HG03457 (cell line): ENCODE measurements at regions not wholly inside any gene's neighbourhood (a gene's known extent, or its start where the extent isn't known, plus 50 kb on each side); places are given as distances from the start of the nearest gene placed in this dataset.
"Not testable (repeated sequence)": the region's sequence is repeated elsewhere in the genome, so short reads cannot be mapped to it uniquely, and the experiment has no call there.

Source experiments
- ATAC-seq: cut with Tn5 transposase; IDR thresholded peaks from one replicate; pipeline ENCODE4 v1.9.1; 2021; ENCODE audit warnings: moderate number of reproducible peaks; ENCODE audit not compliant: unreplicated experiment

- ATAC-seq, result no peak
Observed at GRCh38 chr3:194908496-194908895, 222.8 kb downstream of the FAM43A start.

DNA sequence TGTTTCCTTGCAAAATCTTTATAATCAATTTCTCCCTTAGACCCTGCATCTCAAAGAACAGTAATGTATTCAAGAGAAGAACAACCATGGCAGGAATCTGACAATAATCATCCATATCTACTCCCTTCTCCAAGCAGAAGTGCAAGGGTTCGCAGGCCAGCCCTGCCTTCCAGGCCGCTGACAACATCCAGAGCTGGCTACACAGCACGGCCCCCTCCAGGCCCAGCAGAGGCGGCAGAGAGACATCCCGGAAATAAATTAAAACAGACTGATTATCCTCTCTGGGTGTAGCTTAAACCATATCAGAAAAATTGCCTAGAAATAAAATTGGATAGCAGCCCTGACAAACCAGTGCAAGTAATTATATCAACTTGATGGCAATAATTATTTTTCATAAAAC is 223.3 kb downstream of the FAM43A start:
- ATAC-seq, result no peak

- no peak for ATAC-seq
Observed at GRCh38 chr3:194910414-194910984, 224.8 kb downstream of the FAM43A start.

DNA sequence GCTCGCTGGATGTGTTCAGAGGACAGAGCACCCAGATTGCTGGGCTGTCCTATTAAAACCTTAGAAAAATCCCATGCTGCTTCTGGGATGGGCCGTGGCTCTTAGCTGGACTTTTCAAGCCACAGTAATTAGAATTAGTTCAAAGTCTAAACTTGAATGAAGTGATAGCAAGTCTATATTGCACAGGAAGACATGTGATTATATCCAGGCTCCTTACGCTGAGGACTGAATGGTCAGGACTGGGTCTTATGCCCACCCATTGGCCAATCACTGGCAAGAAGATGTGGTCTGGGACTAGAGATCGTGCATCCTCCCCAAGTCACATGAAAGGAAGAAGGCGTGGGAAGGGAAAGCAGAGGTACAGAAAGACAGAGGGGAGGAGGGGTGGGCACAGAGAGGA is 227.6 kb downstream of the FAM43A start:
- no peak for ATAC-seq

GRCh38 chr3:194924889-194925288 is 239.2 kb downstream of the FAM43A start:
- not testable (repeated sequence) for ATAC-seq

- ATAC-seq, result no peak
Observed at GRCh38 chr3:194925614-194926013, 239.9 kb downstream of the FAM43A start.

- no peak for ATAC-seq
Observed at GRCh38 chr3:194928227-194928626, 242.5 kb downstream of the FAM43A start.

DNA sequence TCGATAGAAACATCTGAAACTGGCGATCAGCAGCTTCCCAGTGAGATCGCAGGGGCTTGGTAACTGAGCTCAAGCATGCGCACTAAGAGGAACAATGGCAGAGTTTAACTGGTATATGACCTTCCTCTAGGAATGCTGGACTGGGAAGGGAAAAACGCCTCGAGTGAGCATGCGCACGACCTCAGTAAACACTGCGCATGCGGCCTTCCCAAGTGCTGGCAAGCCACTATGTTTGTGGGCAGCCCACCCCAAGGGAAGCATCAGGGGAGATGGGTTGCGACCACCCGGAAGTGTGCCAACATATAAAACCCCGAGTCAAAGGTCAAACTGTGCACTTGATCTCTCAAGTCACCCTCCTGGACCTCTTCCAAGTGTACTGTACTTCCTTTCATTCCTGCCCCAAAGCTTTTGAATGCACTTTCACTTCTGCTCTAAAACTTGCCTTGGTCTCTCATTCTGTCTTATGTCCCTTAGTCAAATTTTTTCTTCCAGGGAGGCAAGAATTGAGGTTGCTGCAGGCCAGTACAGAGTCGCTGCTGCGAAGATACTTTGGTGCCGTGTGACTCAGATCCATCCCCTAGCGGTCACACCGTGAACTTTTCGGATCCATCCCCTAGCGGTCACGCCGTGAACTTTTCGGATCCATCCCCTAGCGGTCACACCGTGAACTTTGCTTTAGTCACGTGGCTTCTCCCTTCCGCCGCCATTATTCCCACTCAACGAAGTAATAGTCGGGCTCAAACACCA is 243.3 kb downstream of the FAM43A start:
- no peak for ATAC-seq

DNA sequence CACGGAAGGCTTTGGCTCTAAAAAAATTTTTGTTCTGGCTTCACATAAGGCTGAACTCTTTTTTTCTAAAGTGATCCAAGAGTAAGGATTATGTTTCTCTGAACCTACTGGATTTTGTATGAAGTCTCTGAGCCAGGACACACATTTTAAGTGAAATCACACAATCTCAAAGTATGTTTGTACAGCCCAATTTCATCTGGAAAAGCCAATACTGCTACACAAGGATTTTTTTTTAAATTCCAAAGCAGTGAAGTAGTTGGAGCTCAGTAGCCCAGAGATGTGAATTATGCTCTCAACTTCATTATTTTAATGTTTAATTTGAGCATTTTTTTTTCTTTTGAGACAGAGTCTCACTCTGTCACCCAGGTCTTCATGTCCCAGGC is 243.9 kb downstream of the FAM43A start:
- no peak for ATAC-seq

- ATAC-seq, result no peak
Observed at GRCh38 chr3:194930377-194931204, 244.9 kb downstream of the FAM43A start.

DNA sequence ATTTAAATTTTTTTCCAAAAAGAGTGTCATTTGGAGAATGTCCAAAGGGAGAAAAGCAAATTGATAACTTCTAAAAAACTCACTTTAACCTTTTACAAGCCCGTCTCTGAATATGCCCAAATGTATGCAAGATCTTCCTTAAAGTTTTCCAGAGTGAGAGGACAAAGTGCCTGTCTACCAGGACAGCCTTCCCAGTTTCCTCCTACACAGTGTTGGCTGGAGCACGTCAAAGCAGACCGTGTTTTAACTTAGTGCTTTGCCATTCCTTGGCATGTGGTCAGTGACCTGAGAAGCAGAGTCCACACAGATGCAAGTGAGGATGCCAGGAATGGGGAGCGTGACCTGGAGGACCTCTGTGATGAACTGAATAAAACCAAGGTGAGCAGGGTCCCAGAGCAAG is 245.7 kb downstream of the FAM43A start:
- ATAC-seq, result no peak

DNA sequence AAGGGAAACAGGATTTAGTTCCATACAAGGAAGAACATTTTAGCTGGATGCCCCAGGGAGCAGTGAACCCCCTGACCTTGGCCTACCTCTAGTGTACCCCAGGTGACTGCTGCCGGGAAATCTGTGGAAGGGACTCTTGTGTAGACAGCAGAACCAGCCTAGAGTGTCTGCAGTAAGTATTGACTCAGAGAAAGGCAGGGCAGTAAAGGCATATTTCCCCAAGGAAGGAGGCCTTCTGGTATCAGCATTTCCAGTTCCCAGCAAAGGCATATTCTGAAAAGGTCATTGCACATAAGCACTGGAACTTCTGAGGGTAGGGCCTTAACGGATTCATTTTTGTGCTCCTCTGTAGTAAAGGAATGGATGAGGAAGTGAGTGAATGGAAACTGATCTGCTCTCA is 246.2 kb downstream of the FAM43A start:
- ATAC-seq, result no peak

GRCh38 chr3:194933465-194933864 is 247.8 kb downstream of the FAM43A start:
- no peak for ATAC-seq

DNA sequence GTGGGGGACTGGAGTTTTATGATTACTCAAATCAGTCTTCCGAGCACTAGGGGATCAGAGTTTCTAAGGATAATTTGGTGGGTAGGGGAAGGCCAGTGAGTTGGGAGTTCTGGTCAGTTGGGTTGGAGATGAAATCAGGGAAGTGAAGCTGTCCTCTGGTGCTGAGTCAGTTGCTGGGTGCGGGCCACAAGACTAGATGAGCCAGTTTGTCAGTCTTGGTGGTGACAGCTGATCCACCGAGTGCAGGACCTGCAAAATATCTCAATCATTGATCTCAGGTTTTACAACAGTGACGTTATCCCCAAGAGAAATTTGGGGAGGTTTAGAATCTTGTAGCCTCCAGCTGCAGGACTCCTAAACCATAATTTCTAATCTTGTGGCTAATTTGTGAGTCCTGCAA is 249.4 kb downstream of the FAM43A start:
- no peak for ATAC-seq

DNA sequence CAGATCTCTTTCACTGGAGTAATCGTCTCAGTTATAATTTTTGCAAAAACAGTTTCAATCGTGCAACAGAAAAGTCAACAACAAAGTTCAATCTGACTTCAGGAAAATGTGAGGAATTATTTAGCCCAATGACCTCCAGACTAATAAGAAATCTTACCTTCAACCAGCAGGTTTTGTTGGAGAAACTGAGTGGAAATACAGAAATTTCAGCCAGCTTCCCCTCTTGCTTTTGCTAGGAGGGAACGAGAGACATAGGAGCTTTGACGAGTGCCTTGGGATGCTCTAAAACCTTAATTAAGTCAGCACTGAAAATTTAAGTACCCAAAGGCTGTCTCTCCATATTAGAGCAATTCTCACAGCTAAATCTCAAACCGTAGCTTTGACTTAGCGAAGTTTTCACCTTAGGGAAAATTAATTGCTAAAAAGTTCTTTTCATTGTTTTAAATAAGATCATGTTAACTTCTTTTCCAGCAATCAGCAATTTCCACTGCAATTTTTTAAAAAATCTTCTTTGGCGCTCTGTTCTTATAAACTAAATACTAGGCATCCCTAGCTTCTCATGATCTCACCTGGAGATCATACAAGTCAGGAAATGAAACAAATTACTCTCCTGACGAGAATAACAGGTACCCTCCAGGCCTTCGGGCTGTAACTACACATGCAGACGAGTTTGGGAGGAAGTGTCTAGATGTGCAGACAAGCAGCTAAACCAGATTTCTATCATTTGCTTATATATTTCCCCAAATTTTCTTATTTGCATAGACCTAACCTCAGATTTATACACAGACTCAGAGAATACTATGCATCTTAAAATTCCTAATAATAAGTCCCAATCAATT is 250.2 kb downstream of the FAM43A start:
- ATAC-seq, result no peak

- ATAC-seq, result no peak
Observed at GRCh38 chr3:194936659-194937058, 251.0 kb downstream of the FAM43A start.

DNA sequence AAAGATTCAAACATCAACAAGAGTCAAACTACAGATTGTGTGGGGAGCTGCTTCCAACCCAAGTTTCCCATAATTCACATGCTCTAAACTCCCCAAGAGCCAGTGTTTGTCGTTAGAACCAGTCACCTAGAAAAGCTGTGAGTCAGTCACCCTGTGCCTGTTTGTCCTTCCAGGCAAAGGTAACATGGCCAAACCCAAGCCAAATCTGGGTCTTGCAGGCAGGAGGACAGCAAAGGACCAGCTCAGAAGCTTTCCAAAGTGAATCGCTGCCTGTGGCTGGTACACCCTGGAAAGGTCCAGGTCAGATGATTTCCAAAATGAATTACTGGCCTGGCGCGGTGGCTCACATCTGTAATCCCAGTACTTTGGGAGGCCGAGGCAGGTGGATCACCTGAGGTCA is 251.5 kb downstream of the FAM43A start:
- ATAC-seq, result no peak

- no peak for ATAC-seq
Observed at GRCh38 chr3:194937882-194938321, 252.2 kb downstream of the FAM43A start.

- ATAC-seq, result no peak
Observed at GRCh38 chr3:194938845-194939531, 253.3 kb downstream of the FAM43A start.

- no peak for ATAC-seq
Observed at GRCh38 chr3:194939532-194939909, 253.8 kb downstream of the FAM43A start.
